ENCODE measurements at regions not wholly inside any gene's neighbourhood (a gene's known extent, or its start where the extent isn't known, plus 50 kb on each side); places are given as distances from the start of the nearest gene placed in this dataset.
"Not testable (repeated sequence)": the region's sequence is repeated elsewhere in the genome, so short reads cannot be mapped to it uniquely, and the experiment has no call there.

- no peak for DNase-seq
Measured at GRCh38 chr4:107468156-107468555, 251.9 kb downstream of the PAPSS1 start.

- DNase-seq = no peak
Measured at GRCh38 chr4:107467461-107467860, 252.6 kb downstream of the PAPSS1 start.

GRCh38 chr4:107458194-107458593, 261.8 kb downstream of the PAPSS1 start:
- DNase-seq = no peak

DNA sequence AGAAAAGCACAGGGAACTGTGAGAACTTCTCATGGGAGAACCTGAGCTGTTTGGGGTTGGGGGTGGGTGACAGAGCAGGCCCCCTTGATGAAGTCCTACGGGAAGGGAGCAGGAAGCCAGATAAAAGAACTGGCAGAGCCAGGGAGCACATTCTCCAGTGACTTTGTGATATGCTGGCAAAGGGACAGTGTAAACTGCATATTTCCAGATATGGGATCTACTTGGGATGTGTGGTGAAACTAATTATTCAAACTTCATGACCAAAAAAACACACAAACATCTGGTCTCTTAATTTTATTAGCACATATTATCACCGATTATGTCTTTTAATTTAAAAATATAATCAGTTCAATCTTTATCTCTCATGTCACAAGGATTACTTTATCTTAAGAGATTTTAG, 266.0 kb downstream of the PAPSS1 start:
- no peak for DNase-seq

DNA sequence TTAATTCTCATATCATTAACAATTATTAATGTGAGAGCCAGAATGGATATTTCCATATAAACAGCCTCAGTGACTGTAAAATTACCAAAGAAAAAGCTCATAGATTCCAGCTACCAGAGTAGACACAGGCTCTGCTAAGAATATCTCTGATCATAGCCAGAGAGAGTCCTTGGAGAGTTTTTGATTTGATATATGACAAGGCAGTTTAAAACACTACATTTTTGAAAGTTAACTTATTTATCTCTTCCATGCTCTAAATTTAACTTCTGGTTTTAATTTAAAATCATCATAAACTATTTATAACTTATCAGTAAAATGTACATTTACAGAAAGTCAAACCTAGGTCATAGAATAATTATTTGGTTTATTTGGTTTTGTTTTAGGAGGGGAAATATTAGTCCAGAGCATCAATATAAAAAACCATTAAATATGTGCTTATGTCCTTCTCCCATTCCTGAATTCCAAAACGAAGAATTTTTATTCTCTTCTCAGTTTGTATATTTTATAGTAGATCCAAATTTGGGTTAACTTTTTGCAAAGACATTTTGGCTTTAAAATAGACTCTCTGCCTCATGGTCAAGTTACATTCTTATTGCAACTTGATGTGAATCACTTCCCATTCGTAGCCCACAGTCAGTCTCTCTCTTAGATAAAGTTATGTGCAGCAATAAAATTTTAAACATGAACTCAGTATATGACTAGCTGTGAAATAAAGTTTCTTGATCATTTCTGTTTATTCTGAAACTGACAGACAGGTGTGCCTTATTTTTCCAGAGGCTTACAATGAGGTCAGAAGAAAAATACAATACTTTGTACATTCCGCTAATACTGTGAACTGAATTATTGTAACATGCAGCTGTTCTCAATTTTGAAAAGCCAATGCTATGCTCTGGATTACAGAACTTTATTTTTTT, 267.1 kb downstream of the PAPSS1 start:
- no peak for DNase-seq

DNA sequence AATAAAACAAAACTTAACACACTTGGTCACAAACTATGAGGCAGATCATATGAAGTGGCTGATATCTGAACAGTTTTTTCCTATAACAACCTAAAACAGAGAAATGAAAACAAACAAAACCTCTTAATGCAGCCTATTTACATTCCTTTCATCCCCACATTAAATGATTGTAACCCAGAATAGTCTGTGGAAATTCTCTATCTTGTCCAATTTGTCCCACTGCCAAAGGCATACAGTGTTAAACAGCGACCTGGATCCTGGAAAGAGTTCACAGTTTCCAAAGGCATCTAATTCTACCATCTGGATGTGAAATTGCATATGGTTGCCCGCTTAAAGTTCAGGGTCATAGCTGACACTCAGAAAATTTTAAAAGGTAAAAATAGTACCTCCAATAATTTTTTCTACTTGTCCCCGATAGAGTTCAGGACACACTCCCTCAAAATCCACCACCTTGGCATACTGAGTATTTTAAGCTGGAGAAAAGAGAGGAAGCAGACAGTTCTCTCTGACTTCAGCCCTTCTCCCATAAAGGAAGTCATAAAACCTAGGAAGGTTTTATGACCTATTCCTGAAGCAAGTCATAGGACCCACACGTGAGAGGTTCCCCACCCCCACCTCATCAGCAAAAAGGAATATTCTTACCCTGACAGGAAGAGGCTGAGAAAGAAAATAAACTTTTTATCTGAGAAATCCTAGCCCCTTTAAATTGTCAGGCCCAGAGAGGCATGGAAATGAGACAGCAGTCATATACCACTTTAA, 270.2 kb downstream of the PAPSS1 start:
- DNase-seq = no peak

DNA sequence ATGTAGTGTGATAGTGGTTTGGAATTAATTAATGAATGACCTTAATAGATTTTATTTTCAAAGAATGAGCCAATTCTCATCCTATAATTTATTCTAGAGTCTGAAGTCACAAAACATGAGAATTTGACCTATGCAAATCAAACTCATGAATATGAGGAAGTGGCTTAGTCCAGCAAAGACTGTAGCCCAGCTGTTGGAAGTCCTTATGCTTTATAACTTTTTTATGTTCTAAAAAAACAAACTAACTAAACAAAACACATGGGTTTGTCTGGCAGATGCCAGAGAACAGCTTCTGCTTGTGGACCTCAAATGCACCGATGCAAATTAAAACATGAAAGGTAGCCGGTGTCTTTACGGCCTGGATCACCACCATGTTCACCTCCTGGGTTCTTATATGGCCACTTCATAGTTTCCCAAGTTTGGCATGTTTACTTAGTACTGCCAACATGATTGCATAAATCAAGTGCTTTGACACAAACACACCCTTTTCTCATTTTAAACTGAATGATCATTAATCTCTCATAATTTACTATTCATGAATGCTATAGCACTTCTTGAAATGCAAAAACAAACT, 277.4 kb downstream of the PAPSS1 start:
- no peak for DNase-seq

GRCh38 chr4:107439401-107439800, 280.6 kb downstream of the PAPSS1 start:
- DNase-seq = no peak

GRCh38 chr4:107436471-107436870, 283.6 kb downstream of the PAPSS1 start:
- not testable (repeated sequence) for DNase-seq

DNA sequence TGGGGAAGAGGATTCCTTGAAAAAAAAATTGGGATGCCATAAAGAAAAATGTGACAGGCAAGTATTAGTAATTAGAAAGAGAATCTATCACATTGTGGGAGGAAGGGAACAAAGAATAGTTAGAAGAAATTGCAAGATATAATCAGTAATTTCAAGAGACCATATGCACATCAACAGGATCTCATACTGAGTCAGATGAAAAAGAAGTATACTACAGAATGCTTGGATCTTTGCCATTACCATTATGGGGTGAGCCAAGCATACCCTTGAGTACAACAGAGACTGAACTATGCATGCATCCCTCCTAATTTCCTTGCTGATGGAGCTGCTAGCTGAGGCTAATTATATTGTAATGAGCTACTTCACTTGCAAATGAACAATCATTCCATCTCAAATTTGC, 287.6 kb downstream of the PAPSS1 start:
- DNase-seq = no peak

DNA sequence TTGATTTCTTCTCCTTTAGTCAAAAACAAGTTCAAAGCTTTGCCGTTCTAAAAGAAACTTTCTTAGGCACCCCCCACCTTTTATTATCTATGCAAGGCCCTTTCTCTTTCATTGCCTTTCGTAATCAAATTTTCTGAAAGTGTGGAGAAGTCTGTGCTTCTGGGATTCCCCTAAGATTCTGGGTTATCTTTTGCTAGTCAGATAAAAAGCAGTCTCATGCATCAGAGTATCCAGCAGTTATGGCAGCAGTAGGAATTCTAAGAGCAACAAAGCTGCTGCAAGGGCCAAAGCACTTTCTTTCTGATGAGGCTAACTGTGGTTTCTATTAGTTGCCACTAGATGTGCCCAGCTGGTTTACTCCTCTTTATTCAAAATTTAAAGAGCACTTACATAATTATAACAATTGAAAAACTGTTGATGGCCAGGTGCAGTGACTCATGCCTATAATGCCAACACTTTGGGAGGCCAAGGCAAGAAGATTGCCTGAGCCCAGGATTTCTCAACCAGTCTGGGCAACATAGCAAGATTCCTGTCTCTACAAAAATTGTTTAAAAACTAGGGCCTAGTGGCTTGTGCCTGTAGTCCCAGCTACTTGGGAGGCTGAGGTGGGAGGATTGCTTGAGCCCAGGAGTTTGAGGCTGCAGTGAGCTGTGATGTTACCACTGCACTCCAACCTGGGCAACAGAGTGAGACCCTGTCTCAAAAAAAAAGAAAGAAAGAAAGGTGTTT, 296.2 kb downstream of the PAPSS1 start:
- no peak for DNase-seq

DNA sequence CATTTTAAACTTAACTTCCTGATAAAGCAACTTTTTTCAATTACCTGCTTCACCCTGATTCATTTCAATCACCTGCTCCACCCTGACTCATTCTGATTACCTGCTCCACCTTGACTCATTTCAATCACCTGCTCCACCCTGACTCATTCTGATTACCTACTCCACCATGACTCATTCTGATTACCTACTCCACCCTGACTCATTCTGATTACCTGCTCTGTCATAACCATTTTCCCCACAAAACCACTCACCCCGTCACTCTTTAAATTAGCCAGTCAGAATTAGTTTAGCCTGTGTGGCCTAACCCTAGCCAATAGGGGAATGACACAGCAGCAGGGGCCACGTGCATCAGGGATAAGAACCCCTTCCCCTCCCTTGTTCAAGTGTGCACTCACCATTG, 300.5 kb downstream of the PAPSS1 start:
- not testable (repeated sequence) for DNase-seq

GRCh38 chr4:107419052-107419451, 301.0 kb downstream of the PAPSS1 start:
- no peak for DNase-seq

DNA sequence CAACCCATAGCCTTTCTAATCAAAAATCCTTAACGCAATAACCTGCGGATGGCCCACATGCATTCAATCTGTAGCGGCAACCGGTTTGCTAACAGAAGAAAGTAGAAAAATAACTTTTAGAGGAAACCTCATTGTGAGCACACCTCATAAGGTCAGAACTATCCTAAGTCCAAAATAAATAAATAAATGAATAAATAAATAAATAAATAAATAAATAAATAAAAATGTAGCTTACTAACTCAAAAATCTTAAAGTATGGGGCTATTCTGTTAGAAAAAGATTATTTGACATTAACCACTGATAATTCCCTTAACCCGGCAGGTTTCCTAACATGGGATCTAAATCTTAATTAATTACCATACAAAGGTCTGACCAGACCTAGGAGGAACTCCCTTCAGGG, 304.5 kb downstream of the PAPSS1 start:
- DNase-seq = not testable (repeated sequence)

DNA sequence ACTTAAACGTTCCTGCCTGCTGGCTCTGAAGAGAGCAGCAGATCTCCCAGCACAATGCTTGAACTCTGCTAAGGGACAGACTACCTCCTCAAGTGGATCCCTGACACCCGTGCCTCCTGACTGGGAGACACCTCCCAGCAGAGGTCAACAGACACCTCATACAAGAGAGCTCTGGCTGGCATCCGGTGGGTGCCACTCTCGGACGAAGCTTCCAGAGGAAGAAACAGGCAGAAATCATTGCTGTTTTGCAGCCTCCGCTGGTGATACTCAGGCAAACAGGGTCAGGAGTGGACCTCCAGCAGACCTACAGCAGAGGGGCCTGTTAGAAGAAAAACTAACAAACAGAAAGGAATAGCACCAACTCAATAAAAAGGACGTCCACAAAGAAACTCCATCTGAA, 310.2 kb downstream of the PAPSS1 start:
- not testable (repeated sequence) for DNase-seq

GRCh38 chr4:107408968-107409367, 311.1 kb downstream of the PAPSS1 start:
- DNase-seq = no peak

DNA sequence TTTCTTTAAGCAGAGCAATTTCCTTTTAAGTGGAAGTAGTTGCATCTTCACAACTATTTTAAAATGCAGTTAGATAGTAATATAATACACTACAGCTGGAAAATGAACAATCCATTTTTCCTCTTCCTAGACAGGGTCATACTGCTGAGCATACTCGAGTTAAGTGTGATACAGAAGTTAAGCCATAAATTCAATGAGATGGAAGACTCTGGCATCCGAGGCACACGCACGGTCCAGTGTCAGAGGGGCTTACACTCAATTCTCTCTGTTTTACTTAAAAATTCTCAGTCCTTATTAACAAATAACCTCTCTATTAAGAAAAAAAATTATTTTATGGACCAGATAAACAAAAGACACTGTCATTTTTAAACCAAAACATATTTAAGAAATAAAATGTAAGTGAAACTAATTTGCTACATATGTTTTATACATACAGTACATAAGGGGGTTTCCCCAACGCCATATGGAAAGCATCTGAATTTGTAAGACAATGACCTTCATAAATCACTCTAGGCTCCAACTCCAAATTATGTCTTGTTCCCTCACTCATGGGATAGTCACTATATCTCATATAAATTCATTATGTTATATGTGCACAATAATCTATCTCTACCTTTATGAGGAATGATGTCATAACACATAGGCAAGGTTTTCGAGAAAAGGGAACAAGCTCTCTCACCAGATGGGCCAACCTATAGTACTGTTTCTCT, 315.3 kb downstream of the PAPSS1 start:
- no peak for DNase-seq

- DNase-seq = no peak
Measured at GRCh38 chr4:107402291-107402690, 317.7 kb downstream of the PAPSS1 start.

- DNase-seq = no peak
Measured at GRCh38 chr4:107392951-107393350, 327.1 kb downstream of the PAPSS1 start.

GRCh38 chr4:107392380-107392779, 327.7 kb downstream of the PAPSS1 start:
- DNase-seq = no peak

DNA sequence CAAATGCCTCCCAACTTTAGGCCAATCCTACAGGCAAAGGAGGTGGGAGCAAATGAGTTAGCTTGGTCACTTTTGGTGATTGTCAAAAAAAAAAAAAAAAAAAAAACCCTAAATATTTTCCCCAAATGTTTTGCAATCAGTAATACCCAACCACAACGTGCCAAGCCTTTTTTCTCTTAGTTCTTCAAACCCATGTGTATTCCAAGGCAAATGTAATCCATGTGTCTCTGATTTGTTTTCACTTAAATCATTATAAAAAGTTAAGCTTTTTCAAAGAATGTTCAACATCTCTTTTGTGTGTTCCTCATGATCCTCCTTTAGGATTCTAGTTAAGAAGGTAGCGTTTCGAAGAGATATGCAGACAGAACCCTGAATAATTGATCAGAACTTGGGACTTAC, 328.4 kb downstream of the PAPSS1 start:
- DNase-seq = no peak

- no peak for DNase-seq
Measured at GRCh38 chr4:107391009-107391629, 328.9 kb downstream of the PAPSS1 start.
